ENCODE measurements at regions not wholly inside any gene's neighbourhood (a gene's known extent, or its start where the extent isn't known, plus 50 kb on each side); places are given as distances from the start of the nearest gene placed in this dataset.
"Not testable (repeated sequence)": the region's sequence is repeated elsewhere in the genome, so short reads cannot be mapped to it uniquely, and the experiment has no call there.

DNA sequence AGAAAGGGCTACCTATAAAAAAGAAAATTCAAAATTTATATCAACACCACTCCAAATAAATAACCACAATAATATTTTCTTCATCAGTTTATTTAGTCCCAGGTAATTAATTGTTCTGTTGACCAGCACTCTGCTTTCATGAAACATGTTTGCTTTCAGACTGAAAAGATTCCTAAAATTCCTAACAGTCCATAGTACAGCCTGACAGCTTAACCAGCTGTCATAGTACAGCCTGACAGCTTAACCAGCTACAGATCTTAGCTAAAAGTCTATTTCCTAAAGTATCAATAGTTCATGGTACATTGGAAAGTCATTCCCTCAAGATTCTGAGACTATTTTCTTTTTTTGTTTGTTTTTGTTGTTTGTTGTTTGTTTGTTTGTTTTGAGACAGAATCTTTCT, 144.1 kb upstream of the DDX53 start:
- no peak for DNase-seq

DNA sequence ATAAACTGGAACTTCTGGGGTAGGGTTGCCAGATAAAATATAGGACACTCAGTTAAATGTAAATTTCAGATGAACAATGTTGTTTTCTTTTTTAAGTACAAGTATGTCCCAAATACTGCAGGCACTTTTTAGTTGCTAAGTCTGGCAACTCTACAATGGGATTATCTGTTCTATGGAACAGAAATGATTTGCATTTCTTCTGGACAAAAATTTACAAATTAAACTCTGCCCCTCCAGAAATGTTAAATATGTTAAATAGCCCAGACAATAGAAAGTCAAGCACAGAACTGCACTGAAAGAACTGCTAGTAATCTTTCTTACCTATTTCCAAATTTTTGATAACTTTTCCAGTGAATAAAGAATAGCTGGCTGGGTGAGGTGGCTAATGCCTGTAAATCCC, 140.1 kb upstream of the DDX53 start:
- DNase-seq, result no peak

DNA sequence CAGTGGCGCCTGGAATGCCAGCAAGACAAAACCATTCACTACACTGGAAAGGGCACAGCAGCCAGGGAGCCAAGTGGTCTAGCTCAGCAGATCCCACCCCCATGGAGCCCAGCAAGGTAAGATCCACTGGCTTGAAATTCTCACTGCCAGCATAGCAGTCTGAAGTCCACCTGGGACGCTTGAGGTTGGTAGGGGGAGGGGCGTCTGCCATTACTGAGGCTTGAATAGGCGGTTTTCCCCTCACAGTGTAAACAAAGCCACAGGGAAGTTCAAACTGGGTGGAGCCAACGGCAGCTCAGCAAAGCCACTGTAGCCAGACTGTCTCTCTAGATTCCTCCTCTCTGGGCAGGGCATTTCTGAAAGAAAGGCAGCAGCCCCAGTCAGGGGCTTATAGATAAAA, 133.0 kb upstream of the DDX53 start:
- DNase-seq, result not testable (repeated sequence)

DNA sequence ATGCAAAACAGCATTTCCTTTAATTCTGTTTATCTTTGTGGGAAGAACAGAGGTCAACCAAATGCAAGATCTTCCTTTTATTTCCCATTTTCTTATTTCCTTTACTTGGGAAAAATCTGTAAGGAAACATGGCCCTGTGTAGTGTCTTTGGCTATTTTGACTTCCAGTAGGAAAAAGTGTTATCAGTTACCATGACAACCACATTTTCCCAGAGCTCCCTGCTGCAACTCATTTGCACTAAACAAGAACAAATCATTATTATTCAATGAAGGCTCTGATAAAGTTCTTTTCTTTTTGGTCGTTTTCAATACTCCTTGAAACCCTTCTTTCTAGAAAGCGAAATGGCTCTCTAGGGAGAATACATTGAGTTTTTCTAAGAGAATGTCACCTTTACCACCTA, 117.2 kb upstream of the DDX53 start:
- DNase-seq, result no peak

DNA sequence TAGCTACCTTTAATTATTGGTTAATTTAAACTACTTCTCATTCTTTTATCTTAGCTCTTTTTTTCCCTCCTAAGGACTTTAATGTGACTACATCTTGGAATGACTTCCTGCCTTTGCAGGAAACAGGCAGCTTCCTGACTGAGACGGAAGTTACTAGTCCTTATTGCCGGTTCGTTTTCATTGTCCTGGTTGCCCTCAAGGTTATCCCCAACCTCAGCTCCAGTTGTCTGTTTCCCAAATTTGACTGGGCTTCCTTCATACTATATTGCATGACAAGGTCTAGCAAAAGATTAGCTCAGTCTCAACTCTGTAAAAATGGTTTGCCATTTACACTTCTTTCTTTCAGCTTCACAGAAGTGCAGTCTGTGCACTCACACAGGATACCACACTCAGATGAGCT, 109.9 kb upstream of the DDX53 start:
- no peak for DNase-seq

DNA sequence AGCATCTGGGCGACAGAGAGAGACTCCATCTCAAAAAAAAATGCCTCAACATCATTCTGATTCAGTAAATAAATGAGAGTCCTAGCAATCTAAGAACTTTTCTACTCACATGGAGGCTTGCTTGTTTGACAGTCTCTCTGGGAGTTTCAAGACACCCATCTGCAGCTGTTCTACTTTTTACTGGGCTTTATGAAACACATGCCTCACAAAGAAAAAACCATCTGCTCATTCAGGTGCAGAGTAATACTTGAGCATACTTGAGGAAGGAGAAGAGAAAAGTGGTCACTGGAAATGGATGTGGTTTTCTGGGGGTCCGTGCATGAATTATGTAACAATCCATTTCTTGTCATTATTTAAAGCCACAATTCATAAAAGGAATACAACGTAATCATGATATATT, 87.1 kb upstream of the DDX53 start:
- DNase-seq, result no peak

DNA sequence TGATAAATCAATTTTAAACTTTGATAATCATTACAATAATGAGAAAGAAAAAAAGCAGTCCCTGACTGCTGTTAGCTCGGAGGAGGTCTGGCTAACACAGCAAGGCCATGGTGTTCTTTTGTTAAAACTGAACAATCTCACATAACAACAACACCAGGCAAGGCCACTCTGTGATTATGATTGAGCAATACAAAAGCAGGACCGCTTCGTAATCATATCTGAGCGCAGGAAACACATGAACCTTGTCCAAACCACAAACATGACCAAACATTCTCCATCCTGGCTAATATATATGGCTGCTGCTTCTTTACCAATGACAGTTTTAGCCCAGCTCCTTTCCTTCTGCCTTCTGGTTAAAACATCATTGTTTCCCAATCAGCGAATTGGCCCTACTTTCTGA, 76.8 kb upstream of the DDX53 start:
- DNase-seq, result no peak

DNA sequence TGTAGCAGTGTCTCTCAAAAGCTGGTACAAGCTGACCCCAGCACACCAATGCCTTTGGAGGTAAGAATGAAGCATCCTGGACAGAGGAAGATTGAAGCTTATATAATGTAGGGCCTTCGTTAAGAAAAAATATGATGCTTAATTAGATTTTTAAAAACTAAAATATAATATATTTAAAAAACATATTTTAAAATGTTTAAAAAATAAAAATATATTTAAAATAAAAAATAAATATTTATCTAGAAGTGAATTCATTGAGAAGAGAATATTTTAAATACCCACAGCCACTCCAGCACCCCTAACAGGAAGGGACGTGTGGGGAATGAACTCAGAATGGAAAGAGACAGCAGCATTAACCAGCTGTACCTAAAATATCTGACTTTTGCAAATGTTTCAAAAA, 65.1 kb upstream of the DDX53 start:
- no peak for DNase-seq

DNA sequence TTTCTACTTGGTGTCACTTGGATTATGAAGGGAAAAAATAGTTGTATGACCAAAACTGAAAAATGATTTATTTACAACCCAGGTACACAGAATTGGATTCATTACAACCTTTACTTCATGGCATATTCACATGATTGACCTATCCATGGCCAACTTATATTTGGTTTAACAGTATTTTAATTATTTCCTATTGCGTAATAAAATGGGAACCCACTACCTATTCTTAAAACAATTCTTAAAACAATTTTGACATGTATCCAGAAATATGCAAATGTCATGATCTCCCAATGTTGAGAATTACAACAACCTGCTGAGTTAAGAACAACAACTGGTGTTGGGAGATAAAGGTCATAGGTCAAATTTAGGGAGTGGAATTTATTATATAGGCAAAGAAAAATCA, 54.8 kb upstream of the DDX53 start:
- no peak for DNase-seq
